ENCODE measurements at regions not wholly inside any gene's neighbourhood (a gene's known extent, or its start where the extent isn't known, plus 50 kb on each side); places are given as distances from the start of the nearest gene placed in this dataset.
A peak's percentile ranks its signal among the peaks of the same experiment; 100 is the strongest.

DNA sequence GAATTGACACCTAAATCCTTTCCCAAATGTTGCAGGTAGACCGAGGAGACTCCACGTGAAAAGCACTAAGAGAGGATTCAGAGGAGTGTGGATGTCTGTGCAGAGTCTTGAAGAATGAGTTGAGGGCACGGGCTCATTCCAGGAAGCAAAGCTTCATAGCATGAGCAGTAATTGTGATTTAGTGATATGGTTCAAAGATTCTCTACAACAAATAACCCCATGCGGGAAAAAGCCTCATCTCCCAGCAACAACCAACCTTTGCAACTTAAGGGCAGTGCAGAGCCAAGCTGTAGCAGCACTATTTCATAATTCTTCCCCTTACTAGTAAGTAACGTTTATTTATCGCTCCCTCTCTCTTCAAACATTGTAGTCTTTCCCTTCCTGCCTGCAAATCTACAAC is 87.5 kb upstream of the CLMP start:
- DNase-seq (ENCODE audit: low read depth): peak; percentile 23
- TF ChIP-seq, protein P1, sequence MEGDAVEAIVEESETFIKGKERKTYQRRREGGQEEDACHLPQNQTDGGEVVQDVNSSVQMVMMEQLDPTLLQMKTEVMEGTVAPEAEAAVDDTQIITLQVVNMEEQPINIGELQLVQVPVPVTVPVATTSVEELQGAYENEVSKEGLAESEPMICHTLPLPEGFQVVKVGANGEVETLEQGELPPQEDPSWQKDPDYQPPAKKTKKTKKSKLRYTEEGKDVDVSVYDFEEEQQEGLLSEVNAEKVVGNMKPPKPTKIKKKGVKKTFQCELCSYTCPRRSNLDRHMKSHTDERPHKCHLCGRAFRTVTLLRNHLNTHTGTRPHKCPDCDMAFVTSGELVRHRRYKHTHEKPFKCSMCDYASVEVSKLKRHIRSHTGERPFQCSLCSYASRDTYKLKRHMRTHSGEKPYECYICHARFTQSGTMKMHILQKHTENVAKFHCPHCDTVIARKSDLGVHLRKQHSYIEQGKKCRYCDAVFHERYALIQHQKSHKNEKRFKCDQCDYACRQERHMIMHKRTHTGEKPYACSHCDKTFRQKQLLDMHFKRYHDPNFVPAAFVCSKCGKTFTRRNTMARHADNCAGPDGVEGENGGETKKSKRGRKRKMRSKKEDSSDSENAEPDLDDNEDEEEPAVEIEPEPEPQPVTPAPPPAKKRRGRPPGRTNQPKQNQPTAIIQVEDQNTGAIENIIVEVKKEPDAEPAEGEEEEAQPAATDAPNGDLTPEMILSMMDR (conservative IDR thresholded peaks at IDR 0.05; ENCODE audit: low read depth, low read length): no peak
- no peak overlapping the region for H3K4me3 ChIP-seq (ENCODE audit: low read depth, low read length)

DNA sequence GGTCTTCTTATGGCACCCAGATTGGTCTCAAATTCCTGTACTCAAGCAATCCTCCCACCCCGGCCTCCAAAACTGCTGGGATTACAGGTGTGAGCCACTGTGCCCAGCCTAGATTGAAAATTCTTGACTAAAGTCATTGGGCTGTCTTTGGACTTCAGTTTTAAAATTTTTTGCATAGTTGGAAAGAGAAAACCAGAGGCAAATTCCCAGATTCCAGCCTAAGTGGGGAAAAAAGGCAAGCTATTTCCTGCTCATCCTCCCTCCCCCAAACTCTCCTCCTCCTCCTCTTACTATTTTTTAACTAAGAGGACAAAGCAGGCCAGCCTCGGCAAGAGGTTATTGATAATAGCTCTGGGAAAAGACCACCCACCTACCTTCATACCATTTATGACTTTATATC is 78.6 kb upstream of the CLMP start:
- DNase-seq (ENCODE audit: low read depth): no peak
- TF ChIP-seq, protein P1 (conservative IDR thresholded peaks at IDR 0.05; ENCODE audit: low read depth, low read length): no peak
- H3K4me3 ChIP-seq (ENCODE audit: low read depth, low read length): no peak overlapping the region

DNA sequence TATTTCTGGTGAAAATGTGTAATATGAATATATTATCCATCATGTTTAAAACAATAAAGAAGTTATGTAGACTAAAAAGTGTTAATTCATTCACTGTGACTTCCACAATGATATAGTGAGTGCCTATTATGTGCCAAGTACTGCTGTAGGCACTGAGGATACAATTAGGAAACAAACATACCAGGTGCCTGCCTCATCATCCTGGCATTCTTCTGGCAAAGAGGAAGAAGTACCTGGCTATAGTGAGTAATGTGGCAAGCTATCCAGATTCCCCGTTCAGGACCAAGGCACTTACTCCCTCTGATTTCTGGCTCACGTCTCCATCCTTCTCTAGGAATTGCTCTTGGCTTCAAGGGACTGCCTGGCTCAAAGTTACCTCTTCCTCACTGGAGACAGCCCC is 77.5 kb upstream of the CLMP start:
- no peak overlapping the region for H3K4me3 ChIP-seq (ENCODE audit: low read depth, low read length)
- DNase-seq (ENCODE audit: low read depth): no peak
- TF ChIP-seq, protein P1 (conservative IDR thresholded peaks at IDR 0.05; ENCODE audit: low read depth, low read length): no peak

DNA sequence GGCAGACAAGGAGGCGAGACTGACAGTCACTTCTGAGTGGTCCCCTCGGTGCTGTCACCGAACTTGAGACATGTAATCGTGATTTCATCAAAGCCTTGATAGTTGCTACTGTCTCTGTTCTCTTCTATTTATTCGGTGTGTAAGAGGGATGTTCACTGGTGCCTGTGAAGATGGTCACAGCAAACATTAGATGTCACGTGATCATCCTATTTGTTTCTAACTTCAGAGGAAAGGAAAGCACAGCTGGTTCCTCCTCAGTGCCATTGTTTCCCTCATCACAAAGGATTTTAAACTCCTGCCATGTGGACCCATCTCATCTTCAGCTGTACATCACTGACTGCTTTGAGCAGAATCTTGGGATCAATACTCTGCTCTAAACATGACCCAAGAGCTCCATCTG is 73.1 kb upstream of the CLMP start:
- no peak for DNase-seq (ENCODE audit: low read depth)
- peak overlapping the region; percentile 16 for H3K4me3 ChIP-seq (ENCODE audit: low read depth, low read length)

DNA sequence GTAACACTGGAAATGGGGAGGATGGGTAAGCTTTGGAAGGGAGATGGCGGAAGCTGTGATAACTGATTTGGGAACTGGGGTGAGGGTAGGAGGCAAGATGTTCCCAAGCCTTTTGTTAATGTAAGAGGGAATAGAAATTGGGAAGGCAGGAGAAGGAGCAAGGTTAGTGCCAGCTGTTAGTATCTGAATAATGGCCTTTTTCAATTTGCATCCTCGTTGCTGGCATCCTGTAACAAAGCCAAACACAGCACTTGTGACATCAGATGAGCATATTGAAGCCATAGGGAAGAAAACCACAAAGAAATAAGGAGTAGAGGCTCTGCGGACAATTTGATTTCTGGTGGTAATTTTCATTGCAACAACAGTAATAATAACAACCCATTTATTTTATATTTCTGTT is 70.9 kb upstream of the CLMP start:
- no peak overlapping the region for H3K4me3 ChIP-seq (ENCODE audit: low read depth, low read length)
- DNase-seq (ENCODE audit: low read depth): no peak
- TF ChIP-seq, protein P1 (conservative IDR thresholded peaks at IDR 0.05; ENCODE audit: low read depth, low read length): no peak

More for the DNA sequence above, 73.1 kb upstream of the CLMP start:
- TF ChIP-seq, protein P1 (conservative IDR thresholded peaks at IDR 0.05; ENCODE audit: low read depth, low read length): no peak

DNA sequence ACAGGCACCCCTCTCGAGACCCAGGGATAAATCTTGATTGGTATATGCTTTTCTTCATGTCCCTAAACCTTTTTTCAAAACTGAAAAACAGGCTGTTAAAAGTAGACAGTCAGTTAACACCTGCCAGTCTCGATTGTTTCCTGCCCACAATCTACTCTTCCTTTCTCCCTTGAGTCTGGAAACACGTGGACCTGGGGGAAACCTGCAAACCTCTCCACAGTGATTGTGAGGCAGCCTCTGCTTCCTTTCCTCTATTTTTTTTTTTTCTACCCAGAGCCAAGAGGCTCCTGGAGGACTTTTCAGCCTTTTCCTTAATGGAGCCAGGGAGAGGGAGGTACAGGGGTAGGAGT is 69.4 kb upstream of the CLMP start:
- DNase-seq (ENCODE audit: low read depth): no peak
- TF ChIP-seq, protein P1 (conservative IDR thresholded peaks at IDR 0.05; ENCODE audit: low read depth, low read length): no peak
- H3K4me3 ChIP-seq (ENCODE audit: low read depth, low read length): no peak overlapping the region

DNA sequence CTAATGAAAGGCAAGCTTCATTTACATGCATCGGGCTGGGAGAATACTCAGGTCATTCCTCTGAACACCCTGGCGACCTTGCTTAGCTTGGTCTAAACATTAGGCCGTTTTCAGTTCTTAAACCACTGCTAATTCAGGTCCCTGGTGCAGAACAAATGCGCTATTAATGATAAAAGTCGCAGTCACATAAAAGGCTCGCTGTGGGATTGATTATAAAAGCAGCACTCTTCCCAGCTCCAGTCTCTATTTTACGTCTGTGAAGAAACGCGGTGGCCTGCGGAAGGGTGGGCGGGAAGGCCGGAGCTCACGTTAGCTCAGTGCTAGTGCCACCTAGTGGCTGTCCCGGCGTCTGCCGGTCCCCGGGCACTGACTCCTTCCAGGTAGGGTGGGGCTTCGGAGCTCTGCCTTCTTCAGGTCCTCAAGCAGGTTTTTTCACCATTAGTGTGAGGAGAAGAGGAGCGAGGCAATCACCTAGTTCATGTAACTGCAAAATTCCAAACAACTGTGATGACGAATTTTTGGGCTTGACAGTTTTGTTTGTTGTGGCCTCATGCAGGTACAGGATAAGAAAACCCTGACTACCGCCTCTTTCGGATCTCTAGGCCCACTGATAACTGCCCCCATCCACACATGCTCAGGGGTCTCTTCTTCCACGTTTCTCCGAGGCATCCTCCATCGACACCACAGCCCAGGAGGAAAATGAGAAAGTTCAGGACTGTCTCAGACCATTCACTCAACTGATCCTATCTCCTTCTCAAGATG is 66.5 kb upstream of the CLMP start:
- DNase-seq (ENCODE audit: low read depth): no peak
- peak overlapping the region; percentile 49 for H3K4me3 ChIP-seq (ENCODE audit: low read depth, low read length)
- TF ChIP-seq, protein P1 (conservative IDR thresholded peaks at IDR 0.05; ENCODE audit: low read depth, low read length): peak; percentile 97

All from epithelial cell of proximal tubule (primary cell).